Astrocyte (in vitro differentiated cells and primary cell): ENCODE measurements at regions not wholly inside any gene's neighbourhood (a gene's known extent, or its start where the extent isn't known, plus 50 kb on each side); places are given as distances from the start of the nearest gene placed in this dataset.

Experiments used
- EZH2 ChIP-seq: IDR thresholded peaks from 2 replicates; pipeline ENCODE4 v1.6.1; 2012; ENCODE audit warnings: mild to moderate bottlenecking, low read length, inconsistent platforms; ENCODE audit not compliant: insufficient read depth
- TF ChIP-seq, protein P1 (sequence below): IDR thresholded peaks from 2 replicates; pipeline ENCODE4 v1.5.1; 2011; ENCODE audit warnings: low read depth, mild to moderate bottlenecking, inconsistent platforms, low read length, moderate library complexity; ENCODE audit not compliant: insufficient read depth

DNA sequence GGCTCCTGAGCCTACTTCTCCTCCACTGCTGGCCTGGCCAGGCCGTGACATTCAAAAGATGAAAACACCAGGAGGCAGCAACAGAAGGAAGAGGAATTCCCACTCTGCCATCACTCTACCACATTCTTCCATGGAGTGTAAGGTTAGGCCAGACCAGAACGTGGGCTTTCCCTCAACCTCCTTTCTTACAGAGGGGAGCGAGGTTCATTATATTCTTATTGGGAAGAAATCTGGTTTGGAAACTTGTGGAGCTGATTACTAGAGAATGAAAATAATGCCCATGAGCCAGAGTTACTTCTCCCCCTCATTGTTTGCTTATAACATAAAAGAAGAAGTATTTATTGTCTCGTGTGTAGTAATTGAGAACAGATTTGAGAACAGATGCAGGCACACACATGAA is 136.3 kb upstream of the BASP1 start:
- TF ChIP-seq, protein P1, sequence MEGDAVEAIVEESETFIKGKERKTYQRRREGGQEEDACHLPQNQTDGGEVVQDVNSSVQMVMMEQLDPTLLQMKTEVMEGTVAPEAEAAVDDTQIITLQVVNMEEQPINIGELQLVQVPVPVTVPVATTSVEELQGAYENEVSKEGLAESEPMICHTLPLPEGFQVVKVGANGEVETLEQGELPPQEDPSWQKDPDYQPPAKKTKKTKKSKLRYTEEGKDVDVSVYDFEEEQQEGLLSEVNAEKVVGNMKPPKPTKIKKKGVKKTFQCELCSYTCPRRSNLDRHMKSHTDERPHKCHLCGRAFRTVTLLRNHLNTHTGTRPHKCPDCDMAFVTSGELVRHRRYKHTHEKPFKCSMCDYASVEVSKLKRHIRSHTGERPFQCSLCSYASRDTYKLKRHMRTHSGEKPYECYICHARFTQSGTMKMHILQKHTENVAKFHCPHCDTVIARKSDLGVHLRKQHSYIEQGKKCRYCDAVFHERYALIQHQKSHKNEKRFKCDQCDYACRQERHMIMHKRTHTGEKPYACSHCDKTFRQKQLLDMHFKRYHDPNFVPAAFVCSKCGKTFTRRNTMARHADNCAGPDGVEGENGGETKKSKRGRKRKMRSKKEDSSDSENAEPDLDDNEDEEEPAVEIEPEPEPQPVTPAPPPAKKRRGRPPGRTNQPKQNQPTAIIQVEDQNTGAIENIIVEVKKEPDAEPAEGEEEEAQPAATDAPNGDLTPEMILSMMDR = no peak
- no peak for TF ChIP-seq EZH2
